H1 (cell line): ENCODE measurements at regions not wholly inside any gene's neighbourhood (a gene's known extent, or its start where the extent isn't known, plus 50 kb on each side); places are given as distances from the start of the nearest gene placed in this dataset.

ENCODE experiments used
- CTCF ChIA-PET: fragments of 300-600 bp; sonication (Branson Sonifier 250); formaldehyde crosslinking; loops from one replicate; lab custom pipeline; 2021; ENCODE audit not compliant: partially characterized antibody; lab: Charles Lee
- POLR2A ChIA-PET: fragments of 300-600 bp; sonication (Branson Sonifier 250); formaldehyde crosslinking; loops from one replicate; lab custom pipeline; 2021; ENCODE audit warnings: inconsistent platforms; ENCODE audit not compliant: partially characterized antibody; lab: Charles Lee
- DNase-seq, 2 experiments: peaks; one replicate each; pipeline versions ENCODE4 v3.0.0 to v3.0.0-alpha.2; 2010 to 2022; ENCODE audit warnings: low spot score in 2 of 2, low read depth in 1 of 2, mixed read lengths in 1 of 2
- FAIRE-seq: peaks from 2 replicates; lab custom pipeline; 2011; peaks lifted over from hg19 to GRCh38; lab: Jason Lieb, UNC
- H2AFZ ChIP-seq: 2 replicates; pipeline ENCODE4 v1.8.1; 2012; ENCODE audit warnings: low read length, inconsistent platforms
- H2AK5ac ChIP-seq: 2 replicates; pipeline ENCODE4 v1.6.1; 2013; ENCODE audit warnings: low read depth, low read length
- H2BK120ac ChIP-seq: replicated peaks from 2 replicates; pipeline ENCODE3; 2013; ENCODE audit warnings: low read depth, low read length, inconsistent platforms
- H2BK12ac ChIP-seq: 2 replicates; pipeline ENCODE4 v1.6.1; 2013; ENCODE audit warnings: low read depth, low read length
- H2BK15ac ChIP-seq: 2 replicates; pipeline ENCODE4 v1.6.1; 2013; ENCODE audit warnings: low read length
- H2BK20ac ChIP-seq: 2 replicates; pipeline ENCODE4 v1.6.1; 2013; ENCODE audit warnings: low read length
- H2BK5ac ChIP-seq: 2 replicates; pipeline ENCODE4 v1.6.1; 2013; ENCODE audit warnings: low read depth, low read length
- H3K14ac ChIP-seq: 2 replicates; pipeline ENCODE4 v1.6.1; 2013; ENCODE audit warnings: inconsistent platforms; ENCODE audit not compliant: insufficient read length
- H3K18ac ChIP-seq: 2 replicates; pipeline ENCODE4 v1.6.1; 2013; ENCODE audit warnings: low read length; ENCODE audit errors: extremely low read depth
- H3K23ac ChIP-seq: 2 replicates; pipeline ENCODE4 v1.6.1; 2013; ENCODE audit warnings: inconsistent platforms; ENCODE audit not compliant: insufficient read length
- H3K23me2 ChIP-seq: 2 replicates; pipeline ENCODE4 v1.6.1; 2013; ENCODE audit warnings: low read depth, low read length
- H3K27ac ChIP-seq: 2 replicates; pipeline ENCODE4 v1.6.1; 2011; ENCODE audit warnings: low read depth, low read length, inconsistent platforms
- H3K27me3 ChIP-seq, 4 experiments: replicated peaks in 1 of 4; 1 replicate in 1 of 4; 2 replicates in 3 of 4; pipeline versions ENCODE4 v1.6.1 to v1.8.1; 2011 to 2013; ENCODE audit warnings: low read length in 3 of 4, mild to moderate bottlenecking in 3 of 4, inconsistent platforms in 2 of 4, mixed read lengths in 2 of 4, moderate library complexity in 1 of 4; ENCODE audit not compliant: control insufficient read depth in 3 of 4, insufficient read depth in 3 of 4; ENCODE audit errors: extremely low read depth in 1 of 4
- H3K36me3 ChIP-seq, 4 experiments: 2 replicates each; pipeline versions ENCODE4 v1.6.1 to v1.8.1; 2011 to 2013; ENCODE audit warnings: mild to moderate bottlenecking in 4 of 4, low read length in 3 of 4, moderate library complexity in 2 of 4, control low read depth in 1 of 4, inconsistent platforms in 1 of 4; ENCODE audit not compliant: insufficient read depth in 4 of 4, control insufficient read depth in 2 of 4
- H3K4ac ChIP-seq: replicated peaks from 2 replicates; pipeline ENCODE3; 2013; ENCODE audit warnings: low read length, low read depth, mixed read lengths, inconsistent platforms; ENCODE audit not compliant: insufficient read length
- H3K4me1 ChIP-seq, 4 experiments: replicated peaks in 1 of 4; 1 replicate in 1 of 4; 2 replicates in 3 of 4; pipeline versions ENCODE4 v1.6.1 to v1.8.1; 2011 to 2013; ENCODE audit warnings: low read length in 3 of 4, inconsistent platforms in 2 of 4, mixed read lengths in 1 of 4; ENCODE audit not compliant: insufficient read depth in 4 of 4, control insufficient read depth in 3 of 4
- H3K4me2 ChIP-seq, 2 experiments: 2 replicates each; pipeline versions ENCODE4 v1.6.1 to v1.8.1; 2011 to 2013; ENCODE audit warnings: low read depth in 2 of 2, low read length in 2 of 2, control low read depth in 1 of 2, inconsistent platforms in 1 of 2, mild to moderate bottlenecking in 1 of 2; ENCODE audit not compliant: insufficient read depth in 1 of 2
- H3K4me3 ChIP-seq, 4 experiments: fragments of 200-600, 300-600 bp in 1 of 4; sonication (generic), shearing (Covaris generic), sonication (Bioruptor Twin) in 1 of 4; 2 replicates each; pipeline versions ENCODE4 v1.5.1 to v1.8.1; 2011 to 2016; ENCODE audit warnings: low read length in 4 of 4, low read depth in 3 of 4, control low read depth in 2 of 4, inconsistent platforms in 2 of 4, mild to moderate bottlenecking in 2 of 4, mixed read lengths in 1 of 4, moderate library complexity in 1 of 4; ENCODE audit not compliant: insufficient read depth in 2 of 4; ENCODE audit errors: extremely low read depth in 1 of 4
- H3K56ac ChIP-seq: replicated peaks from 2 replicates; pipeline ENCODE3; 2013; ENCODE audit warnings: low read depth, mild to moderate bottlenecking, mixed read lengths, low read length, inconsistent platforms; ENCODE audit not compliant: insufficient read length
- H3K79me1 ChIP-seq: 2 replicates; pipeline ENCODE4 v1.6.1; 2013; ENCODE audit warnings: low read depth, low read length, control low read depth
- H3K79me2 ChIP-seq, 2 experiments: 2 replicates each; pipeline versions ENCODE4 v1.6.1 to v1.8.1; 2012 to 2013; ENCODE audit warnings: low read length in 2 of 2, mild to moderate bottlenecking in 2 of 2, inconsistent platforms in 1 of 2; ENCODE audit not compliant: insufficient read depth in 2 of 2, control insufficient read depth in 1 of 2
- H3K9ac ChIP-seq, 4 experiments: replicated peaks in 1 of 4; 1 replicate in 1 of 4; 2 replicates in 3 of 4; pipeline versions ENCODE4 v1.6.1 to v1.8.1; 2011 to 2013; ENCODE audit warnings: low read depth in 3 of 4, low read length in 3 of 4, control low read depth in 2 of 4, mild to moderate bottlenecking in 2 of 4, moderate library complexity in 2 of 4, inconsistent platforms in 1 of 4; ENCODE audit errors: extremely low read depth in 1 of 4
- H3K9me3 ChIP-seq, 2 experiments: 2 replicates each; pipeline versions ENCODE4 v1.6.1 to v1.8.1; 2012 to 2013; ENCODE audit warnings: mild to moderate bottlenecking in 2 of 2, moderate library complexity in 2 of 2, control low read depth in 1 of 2, inconsistent platforms in 1 of 2, low read depth in 1 of 2, low read length in 1 of 2, mixed read lengths in 1 of 2; ENCODE audit not compliant: insufficient read depth in 2 of 2
- H4K20me1 ChIP-seq, 2 experiments: replicated peaks in 1 of 2; 2 replicates each; pipeline versions ENCODE3 to v1.8.1; 2011 to 2013; ENCODE audit warnings: inconsistent platforms in 2 of 2, low read length in 2 of 2, mild to moderate bottlenecking in 1 of 2; ENCODE audit not compliant: insufficient read depth in 2 of 2, control insufficient read depth in 1 of 2
- H4K5ac ChIP-seq: 2 replicates; pipeline ENCODE4 v1.6.1; 2013; ENCODE audit warnings: low read length, low read depth, mixed read lengths, inconsistent platforms; ENCODE audit not compliant: insufficient read length
- H4K8ac ChIP-seq: 2 replicates; pipeline ENCODE4 v1.8.0; 2013; ENCODE audit warnings: mild to moderate bottlenecking, moderate library complexity, low read length, inconsistent platforms; ENCODE audit not compliant: insufficient read depth; ENCODE audit errors: extremely low read depth
- H4K91ac ChIP-seq: replicated peaks from 2 replicates; pipeline ENCODE3; 2013; ENCODE audit warnings: low read length, mixed read lengths, inconsistent platforms; ENCODE audit not compliant: insufficient read length
- ATF2 ChIP-seq: IDR thresholded peaks from 2 replicates; pipeline ENCODE4 v1.6.1; 2012; ENCODE audit warnings: low read length, inconsistent platforms
- BACH1 ChIP-seq: IDR thresholded peaks from 2 replicates; pipeline ENCODE4 v1.6.1; 2012; ENCODE audit warnings: low read length, improper control_type of control experiment
- BCL11A ChIP-seq, 2 experiments: IDR thresholded peaks; one replicate each; pipeline ENCODE4 v1.6.1; 2011; ENCODE audit warnings: low read depth in 2 of 2, low read length in 2 of 2, mild to moderate bottlenecking in 2 of 2
- CBX8 ChIP-seq: fragments of 300-800, 300-1000 bp; sonication (generic); IDR thresholded peaks from 2 replicates; pipeline ENCODE4 v1.7.1; 2016; ENCODE audit warnings: low read depth, low read length, borderline replicate concordance
- CHD1 ChIP-seq: IDR thresholded peaks from 2 replicates; pipeline ENCODE4 v1.6.1; 2012; ENCODE audit warnings: low read depth, low read length, improper control_type of control experiment
- GTF2F1 ChIP-seq: IDR thresholded peaks from 2 replicates; pipeline ENCODE4 v1.6.1; 2012; ENCODE audit warnings: low read depth, low read length, improper control_type of control experiment, borderline replicate concordance
- HDAC2 ChIP-seq, 2 experiments: fragments of 300-600 bp in 1 of 2; sonication (generic) in 1 of 2; IDR thresholded peaks; 2 replicates each; pipeline ENCODE4 v1.6.1; 2011 to 2012; ENCODE audit warnings: low read depth in 2 of 2, low read length in 2 of 2, mild to moderate bottlenecking in 2 of 2, moderate library complexity in 2 of 2, borderline replicate concordance in 1 of 2, inconsistent platforms in 1 of 2
- RBBP5 ChIP-seq: IDR thresholded peaks from 2 replicates; pipeline ENCODE4 v1.7.1; 2012; ENCODE audit warnings: low read depth, mild to moderate bottlenecking, inconsistent platforms, low read length, moderate library complexity, borderline replicate concordance
- RFX5 ChIP-seq: IDR thresholded peaks from 2 replicates; pipeline ENCODE4 v1.6.1; 2011; ENCODE audit warnings: low read depth, low read length, improper control_type of control experiment, borderline replicate concordance
- RXRA ChIP-seq: IDR thresholded peaks from 2 replicates; pipeline ENCODE4 v1.6.1; 2011; ENCODE audit warnings: low read depth, mild to moderate bottlenecking, low read length, moderate library complexity; ENCODE audit not compliant: insufficient read depth
- SAP30 ChIP-seq: fragments of 300-600 bp; sonication (generic); IDR thresholded peaks from 2 replicates; pipeline ENCODE4 v1.7.1; 2012; ENCODE audit warnings: low read length, moderate library complexity, mild to moderate bottlenecking, inconsistent platforms; ENCODE audit not compliant: insufficient read depth, insufficient replicate concordance
- SP4 ChIP-seq: IDR thresholded peaks from 2 replicates; pipeline ENCODE4 v1.6.1; 2012; ENCODE audit warnings: low read length, inconsistent platforms
- TBP ChIP-seq: IDR thresholded peaks from 2 replicates; pipeline ENCODE4 v1.6.1; 2011; ENCODE audit warnings: low read depth, low read length, improper control_type of control experiment
- TEAD4 ChIP-seq: IDR thresholded peaks from 2 replicates; pipeline ENCODE4 v1.6.1; 2012; ENCODE audit warnings: low read depth, low read length, inconsistent platforms, mixed read lengths
- WGBS, 2 experiments: shearing (Covaris generic) in 1 of 2; methylation state at CpG; one replicate each; pipeline versions ENCODE4 v1.1.6 to v1.1.7; 2013 to 2015; ENCODE audit warnings: low lambda C conversion rate in 2 of 2, mixed read lengths in 2 of 2, inconsistent platforms in 1 of 2, low coverage in 1 of 2, missing lambda C conversion rate in 1 of 2; ENCODE audit not compliant: insufficient replicate concordance in 2 of 2, insufficient coverage in 1 of 2, insufficient read length in 1 of 2; ENCODE audit errors: extremely low coverage in 1 of 2, missing lambda C conversion rate in 1 of 2; 5-methylcytosine and 5-hydroxymethylcytosine counted together

- ChIA-PET CTCF (no interaction called here), POLR2A (no interaction called here)
- Histone ChIP-seq H2BK5ac (no peak overlapping the region), H2BK20ac (no peak overlapping the region), H3K4ac (no peak overlapping the region), H2BK15ac (no peak overlapping the region), H3K18ac (no peak overlapping the region), H4K20me1 (no peaks in the 10 kb centered on the region), H2AK5ac (no peak overlapping the region), H3K4me2 (no peak overlapping the region), H3K14ac (no peak overlapping the region), H4K5ac (no peak overlapping the region), H3K23me2 (no peaks in the 10 kb centered on the region), H4K91ac (no peak overlapping the region), H3K27ac (no peak overlapping the region), H3K79me2 (no peaks in the 10 kb centered on the region), H2AFZ (no peak overlapping the region), H3K36me3 (no peaks in the 10 kb centered on the region), H3K79me1 (no peaks in the 10 kb centered on the region), H2BK120ac (no peak overlapping the region), H3K9ac (no peak overlapping the region), H3K27me3 (no peaks in the 10 kb centered on the region), H3K9me3 (no peaks in the 10 kb centered on the region), H4K8ac (no peak overlapping the region), H2BK12ac (no peak overlapping the region), H3K4me3 (no peak overlapping the region), H3K4me1 (no peaks in the 10 kb centered on the region), H3K56ac (no peak overlapping the region), H3K23ac (no peak overlapping the region)
- whole genome bisulfite sequencing, 2 experiments, result 100% methylated on average over 1 of the region's 1 CpG; no CpG with 5 or more reads in 1 of the 2 experiments
- DNase-seq, result no peak
- no peak for FAIRE-seq
- TF ChIP-seq RXRA (no peak), ATF2 (no peak), SAP30 (no peak), CBX8 (no peak), BACH1 (no peak), TEAD4 (no peak), CHD1 (no peak), GTF2F1 (no peak), HDAC2 (IDR thresholded peaks at IDR 0.05; ENCODE audit: borderline replicate concordance in 1 of 2, low read depth in 2 of 2, low read length in 2 of 2) (no peak), TBP (no peak), RFX5 (no peak), SP4 (no peak), RBBP5 (no peak), BCL11A (IDR thresholded peaks at IDR 0.05; ENCODE audit: low read depth in 2 of 2, low read length in 2 of 2) (no peak)
These were observed 403.2 kb upstream of the KLHL29 start for GRCh38 chr2:22981785-22982184.
